ENCODE measurements at regions not wholly inside any gene's neighbourhood (a gene's known extent, or its start where the extent isn't known, plus 50 kb on each side); places are given as distances from the start of the nearest gene placed in this dataset.

GRCh38 chr14:87830443-87831096 lies 162.4 kb downstream of the GALC start:
- TF ChIP-seq, protein P1, sequence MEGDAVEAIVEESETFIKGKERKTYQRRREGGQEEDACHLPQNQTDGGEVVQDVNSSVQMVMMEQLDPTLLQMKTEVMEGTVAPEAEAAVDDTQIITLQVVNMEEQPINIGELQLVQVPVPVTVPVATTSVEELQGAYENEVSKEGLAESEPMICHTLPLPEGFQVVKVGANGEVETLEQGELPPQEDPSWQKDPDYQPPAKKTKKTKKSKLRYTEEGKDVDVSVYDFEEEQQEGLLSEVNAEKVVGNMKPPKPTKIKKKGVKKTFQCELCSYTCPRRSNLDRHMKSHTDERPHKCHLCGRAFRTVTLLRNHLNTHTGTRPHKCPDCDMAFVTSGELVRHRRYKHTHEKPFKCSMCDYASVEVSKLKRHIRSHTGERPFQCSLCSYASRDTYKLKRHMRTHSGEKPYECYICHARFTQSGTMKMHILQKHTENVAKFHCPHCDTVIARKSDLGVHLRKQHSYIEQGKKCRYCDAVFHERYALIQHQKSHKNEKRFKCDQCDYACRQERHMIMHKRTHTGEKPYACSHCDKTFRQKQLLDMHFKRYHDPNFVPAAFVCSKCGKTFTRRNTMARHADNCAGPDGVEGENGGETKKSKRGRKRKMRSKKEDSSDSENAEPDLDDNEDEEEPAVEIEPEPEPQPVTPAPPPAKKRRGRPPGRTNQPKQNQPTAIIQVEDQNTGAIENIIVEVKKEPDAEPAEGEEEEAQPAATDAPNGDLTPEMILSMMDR (conservative IDR thresholded peaks at IDR 0.05; ENCODE audit: control insufficient read depth, insufficient read depth, low read depth, low read length): no peak
- no peak for DNase-seq (ENCODE audit: low read depth)
- no peak overlapping the region for H3K4me3 ChIP-seq (ENCODE audit: control insufficient read depth, low read depth, low read length)

GRCh38 chr14:87829543-87829942 lies 163.4 kb downstream of the GALC start:
- no peak for DNase-seq (ENCODE audit: low read depth)
- H3K4me3 ChIP-seq (ENCODE audit: control insufficient read depth, low read depth, low read length): no peak overlapping the region
- TF ChIP-seq, protein P1 (conservative IDR thresholded peaks at IDR 0.05; ENCODE audit: control insufficient read depth, insufficient read depth, low read depth, low read length): no peak

DNA sequence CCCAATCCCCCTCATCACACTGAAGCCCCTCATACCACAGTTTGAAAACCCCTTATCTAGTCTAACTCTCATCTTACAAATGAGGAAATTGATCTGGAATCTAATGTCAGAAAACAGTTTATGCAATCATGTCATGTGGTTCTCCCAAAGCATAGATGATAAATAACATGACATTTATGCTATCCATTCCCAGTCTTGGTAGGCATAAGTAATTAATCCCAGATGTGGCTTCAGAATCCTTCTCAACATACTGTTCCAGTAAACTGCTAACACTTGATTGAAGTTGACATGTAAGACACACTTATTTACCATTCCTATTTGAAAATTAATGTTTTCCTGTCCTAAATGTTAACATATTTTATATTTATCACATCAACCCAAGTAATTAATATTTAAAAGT lies 168.7 kb downstream of the GALC start:
- peak; percentile 21 for DNase-seq (ENCODE audit: low read depth)
- TF ChIP-seq, protein P1 (conservative IDR thresholded peaks at IDR 0.05; ENCODE audit: control insufficient read depth, insufficient read depth, low read depth, low read length): no peak

DNA sequence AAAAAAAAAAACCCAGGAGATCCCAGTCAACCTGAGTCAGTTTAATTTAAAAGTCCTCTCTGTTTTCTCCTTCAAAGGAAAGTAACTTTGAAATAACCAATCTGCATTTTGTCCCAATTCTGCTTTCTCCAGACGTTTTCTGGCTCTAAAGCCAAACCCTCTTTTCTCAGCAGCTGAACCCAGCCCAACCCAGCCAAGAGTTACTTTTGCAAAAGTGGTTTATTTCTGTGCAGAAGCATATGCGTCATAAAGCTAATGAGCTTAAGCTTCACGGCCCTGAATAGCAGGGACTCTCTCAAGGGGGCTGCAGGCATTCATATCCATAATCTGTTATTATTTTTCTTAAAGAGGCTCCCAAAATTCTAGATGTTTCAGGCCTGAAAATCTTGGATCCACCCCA lies 176.6 kb downstream of the GALC start:
- DNase-seq (ENCODE audit: low read depth): no peak
- H3K4me3 ChIP-seq (ENCODE audit: control insufficient read depth, low read depth, low read length): no peak overlapping the region
- TF ChIP-seq, protein P1 (conservative IDR thresholded peaks at IDR 0.05; ENCODE audit: control insufficient read depth, insufficient read depth, low read depth, low read length): no peak

More for the DNA sequence above, 168.7 kb downstream of the GALC start:
- no peak overlapping the region for H3K4me3 ChIP-seq (ENCODE audit: control insufficient read depth, low read depth, low read length)

GRCh38 chr14:87815121-87815520 lies 177.9 kb downstream of the GALC start:
- DNase-seq (ENCODE audit: low read depth): no peak
- TF ChIP-seq, protein P1 (conservative IDR thresholded peaks at IDR 0.05; ENCODE audit: control insufficient read depth, insufficient read depth, low read depth, low read length): no peak
- no peak overlapping the region for H3K4me3 ChIP-seq (ENCODE audit: control insufficient read depth, low read depth, low read length)

DNA sequence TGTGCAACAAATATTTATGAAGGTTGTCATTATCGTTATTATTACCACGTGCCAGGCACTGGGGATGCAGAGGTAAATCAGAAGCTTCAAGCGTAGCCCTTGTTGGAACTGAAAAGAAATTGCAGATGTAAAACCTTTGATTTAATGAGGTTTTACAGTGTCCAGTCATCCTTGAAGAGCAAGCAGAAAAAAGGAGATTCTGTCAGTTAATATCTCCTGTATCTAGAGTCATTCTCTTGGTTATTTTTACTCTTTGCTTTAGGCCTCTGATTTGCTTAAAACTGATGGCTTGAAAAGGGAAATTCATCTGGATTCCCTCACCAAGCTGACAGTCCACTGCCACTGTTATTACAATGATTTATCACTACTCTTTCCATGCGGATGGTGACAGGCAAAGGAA lies 179.3 kb downstream of the GALC start:
- no peak overlapping the region for H3K4me3 ChIP-seq (ENCODE audit: control insufficient read depth, low read depth, low read length)
- DNase-seq (ENCODE audit: low read depth): no peak
- TF ChIP-seq, protein P1 (conservative IDR thresholded peaks at IDR 0.05; ENCODE audit: control insufficient read depth, insufficient read depth, low read depth, low read length): no peak

DNA sequence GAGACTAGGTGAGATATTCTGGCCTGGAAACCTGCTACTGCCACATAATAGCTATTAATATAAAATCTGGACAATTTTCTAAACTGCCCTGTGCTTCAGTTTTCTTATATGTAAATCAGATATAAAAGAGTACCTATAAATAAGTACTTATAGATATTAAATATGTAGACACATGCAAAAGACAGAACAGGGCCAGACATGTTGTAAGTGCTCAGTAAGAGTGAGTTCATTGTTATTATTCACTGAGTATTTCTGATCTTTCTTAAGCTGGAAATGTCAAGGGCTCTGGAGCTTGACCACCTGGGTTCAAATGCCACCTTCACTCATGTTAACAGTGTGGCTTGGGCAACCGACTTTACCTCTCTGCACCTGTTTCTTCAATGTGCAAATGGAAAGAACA lies 179.8 kb downstream of the GALC start:
- DNase-seq (ENCODE audit: low read depth): no peak
- H3K4me3 ChIP-seq (ENCODE audit: control insufficient read depth, low read depth, low read length): no peak overlapping the region
- TF ChIP-seq, protein P1 (conservative IDR thresholded peaks at IDR 0.05; ENCODE audit: control insufficient read depth, insufficient read depth, low read depth, low read length): no peak
